Neural progenitor cell (in vitro differentiated cells): ENCODE measurements at regions not wholly inside any gene's neighbourhood (a gene's known extent, or its start where the extent isn't known, plus 50 kb on each side); places are given as distances from the start of the nearest gene placed in this dataset.

Source experiments
- DNase-seq: peaks from one replicate; pipeline ENCODE4 v3.0.0-alpha.2; 2016; ENCODE audit warnings: low spot score
- H2AFZ ChIP-seq: fragments of 200-600 bp; sonication (generic); replicated peaks from 2 replicates; pipeline ENCODE4 v1.6.1; 2016; ENCODE audit warnings: antibody characterized with exemption
- H3F3A ChIP-seq: fragments of 200-600 bp; sonication (generic); 2 replicates; pipeline ENCODE4 v1.6.1; 2016; ENCODE audit warnings: antibody characterized with exemption, low read depth
- H3K27ac ChIP-seq: fragments of 200-600 bp; sonication (generic); 2 replicates; pipeline ENCODE4 v1.5.1; 2016; ENCODE audit warnings: mild to moderate bottlenecking
- H3K27me3 ChIP-seq: fragments of 200-600 bp; sonication (generic); 2 replicates; pipeline ENCODE4 v1.6.1; 2016; ENCODE audit warnings: mild to moderate bottlenecking, moderate library complexity
- H3K36me3 ChIP-seq: fragments of 200-600 bp; sonication (generic); 2 replicates; pipeline ENCODE4 v1.5.1; 2016
- H3K4me1 ChIP-seq: fragments of 200-600 bp; sonication (generic); 2 replicates; pipeline ENCODE4 v1.6.1; 2016; ENCODE audit warnings: mixed run types
- H3K4me2 ChIP-seq: fragments of 200-600 bp; sonication (generic); 2 replicates; pipeline ENCODE4 v1.6.1; 2016
- H3K4me3 ChIP-seq: fragments of 200-600 bp; sonication (generic); 2 replicates; pipeline ENCODE4 v1.5.1; 2016
- H3K79me2 ChIP-seq: fragments of 200-600 bp; sonication (generic); 2 replicates; pipeline ENCODE4 v1.6.1; 2016; ENCODE audit warnings: low read depth
- H3K9ac ChIP-seq: fragments of 200-600 bp; sonication (generic); 2 replicates; pipeline ENCODE4 v1.6.1; 2016
- H3K9me3 ChIP-seq: fragments of 200-600 bp; sonication (generic); 2 replicates; pipeline ENCODE4 v1.5.1; 2016; ENCODE audit warnings: low read depth
- H4K20me1 ChIP-seq: fragments of 200-600 bp; sonication (generic); 2 replicates; pipeline ENCODE4 v1.6.1; 2016; ENCODE audit warnings: low read depth
- H3K27ac Mint-ChIP-seq: 3 replicates; pipeline ENCODE4 v1.8.0; 2021; ENCODE audit warnings: mixed read lengths
- H3K27me3 Mint-ChIP-seq: 2 replicates; pipeline ENCODE4 v1.8.0; 2022; ENCODE audit warnings: low read depth, mild to moderate bottlenecking, inconsistent platforms, moderate library complexity, mixed read lengths; ENCODE audit not compliant: insufficient read depth
- H3K36me3 Mint-ChIP-seq: 3 replicates; pipeline ENCODE4 v1.8.0; 2021; ENCODE audit warnings: mixed read lengths
- H3K4me1 Mint-ChIP-seq: 3 replicates; pipeline ENCODE4 v1.8.0; 2021; ENCODE audit warnings: mixed read lengths
- H3K4me3 Mint-ChIP-seq: 3 replicates; pipeline ENCODE4 v1.8.0; 2021; ENCODE audit warnings: mild to moderate bottlenecking, moderate library complexity, mixed read lengths
- H3K9me3 Mint-ChIP-seq: 3 replicates; pipeline ENCODE4 v1.8.0; 2020; ENCODE audit warnings: mixed read lengths
- EZH2 ChIP-seq: fragments of 200-600 bp; sonication (generic); IDR thresholded peaks from 2 replicates; pipeline ENCODE4 v1.6.1; 2017; ENCODE audit warnings: antibody characterized with exemption, mild to moderate bottlenecking, moderate library complexity
- EZH2phosphoT487 ChIP-seq: fragments of 200-600 bp; sonication (generic); IDR thresholded peaks from 2 replicates; pipeline ENCODE4 v1.6.1; 2017; ENCODE audit warnings: antibody characterized with exemption
- TF ChIP-seq, protein P1 (sequence below): fragments of 200-600 bp; sonication (generic); IDR thresholded peaks from 2 replicates; pipeline ENCODE4 v1.5.1; 2017; ENCODE audit warnings: antibody characterized with exemption, mild to moderate bottlenecking

DNA sequence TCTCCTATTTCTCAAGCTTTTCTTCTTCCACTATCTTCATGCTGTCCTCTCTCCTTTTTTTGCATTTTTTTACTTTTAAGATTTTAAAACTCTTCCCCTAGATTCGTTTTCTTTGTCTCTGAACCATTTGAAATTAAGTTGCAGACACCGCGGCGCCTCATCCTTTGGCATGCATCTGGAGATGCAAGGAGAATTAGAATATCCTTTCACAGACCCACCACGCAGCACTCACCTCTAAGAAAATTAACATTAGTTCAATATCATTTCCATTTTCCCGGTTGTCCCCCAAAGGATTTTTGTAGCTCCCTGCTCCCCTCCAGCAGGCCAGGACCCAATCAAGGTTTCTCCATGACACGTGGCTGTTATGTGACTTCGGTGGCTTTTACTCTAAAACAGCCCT, 88.8 kb downstream of the C1QL2 start:
- H3K27me3 Mint-ChIP-seq = peaks cover 3% of the 10 kb centered on the region
- TF ChIP-seq EZH2 (no peak), EZH2phosphoT487 (no peak)
- TF ChIP-seq, protein P1, sequence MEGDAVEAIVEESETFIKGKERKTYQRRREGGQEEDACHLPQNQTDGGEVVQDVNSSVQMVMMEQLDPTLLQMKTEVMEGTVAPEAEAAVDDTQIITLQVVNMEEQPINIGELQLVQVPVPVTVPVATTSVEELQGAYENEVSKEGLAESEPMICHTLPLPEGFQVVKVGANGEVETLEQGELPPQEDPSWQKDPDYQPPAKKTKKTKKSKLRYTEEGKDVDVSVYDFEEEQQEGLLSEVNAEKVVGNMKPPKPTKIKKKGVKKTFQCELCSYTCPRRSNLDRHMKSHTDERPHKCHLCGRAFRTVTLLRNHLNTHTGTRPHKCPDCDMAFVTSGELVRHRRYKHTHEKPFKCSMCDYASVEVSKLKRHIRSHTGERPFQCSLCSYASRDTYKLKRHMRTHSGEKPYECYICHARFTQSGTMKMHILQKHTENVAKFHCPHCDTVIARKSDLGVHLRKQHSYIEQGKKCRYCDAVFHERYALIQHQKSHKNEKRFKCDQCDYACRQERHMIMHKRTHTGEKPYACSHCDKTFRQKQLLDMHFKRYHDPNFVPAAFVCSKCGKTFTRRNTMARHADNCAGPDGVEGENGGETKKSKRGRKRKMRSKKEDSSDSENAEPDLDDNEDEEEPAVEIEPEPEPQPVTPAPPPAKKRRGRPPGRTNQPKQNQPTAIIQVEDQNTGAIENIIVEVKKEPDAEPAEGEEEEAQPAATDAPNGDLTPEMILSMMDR = no peak
- no peak overlapping the region for H3K4me3 ChIP-seq
- no peaks in the 10 kb centered on the region for H3K27me3 ChIP-seq
- no peak for DNase-seq
- H3K27ac Mint-ChIP-seq = no peak overlapping the region
- H3K79me2 ChIP-seq = no peaks in the 10 kb centered on the region
- no peak overlapping the region for H3K4me2 ChIP-seq
- H3K27ac ChIP-seq = no peak overlapping the region
- H2AFZ ChIP-seq = no peak overlapping the region
- H4K20me1 ChIP-seq = no peaks in the 10 kb centered on the region
- H3F3A ChIP-seq = no peaks in the 10 kb centered on the region
- no peaks in the 10 kb centered on the region for H3K4me1 ChIP-seq
- H3K4me3 Mint-ChIP-seq = no peak overlapping the region
- H3K9me3 ChIP-seq = no peaks in the 10 kb centered on the region
- H3K36me3 Mint-ChIP-seq = no peaks in the 10 kb centered on the region
- no peaks in the 10 kb centered on the region for H3K36me3 ChIP-seq
- H3K9me3 Mint-ChIP-seq = no peaks in the 10 kb centered on the region
- no peak overlapping the region for H3K9ac ChIP-seq
- no peaks in the 10 kb centered on the region for H3K4me1 Mint-ChIP-seq

DNA sequence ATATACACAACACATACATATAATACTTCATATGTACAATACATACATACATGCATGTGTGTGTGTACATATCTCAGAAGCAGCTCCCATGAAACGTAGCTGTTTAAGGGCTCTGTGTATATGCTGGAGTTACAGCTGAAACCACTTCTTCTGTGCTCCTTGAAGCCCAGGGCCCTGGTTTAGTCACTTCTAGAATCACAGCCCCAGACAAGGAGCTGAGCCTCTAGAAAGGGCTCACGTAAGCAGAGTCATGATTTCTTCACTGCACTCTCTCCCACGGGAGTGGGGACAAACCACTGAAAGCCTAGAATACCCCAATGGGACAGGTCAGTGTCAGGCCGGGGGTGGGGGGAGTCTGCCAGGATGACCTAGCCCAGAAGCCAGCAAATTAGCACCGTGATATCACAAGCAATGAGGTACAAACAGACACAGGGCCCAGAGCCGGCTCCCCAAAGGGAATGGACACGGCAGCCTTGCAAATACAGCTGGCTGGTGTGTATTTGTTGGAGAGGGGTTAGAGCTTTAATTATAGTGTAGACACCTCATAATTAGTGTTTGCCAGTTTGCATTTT, 90.3 kb downstream of the C1QL2 start:
- Histone ChIP-seq H3K9me3 (no peaks in the 10 kb centered on the region), H4K20me1 (no peaks in the 10 kb centered on the region), H3K36me3 (no peaks in the 10 kb centered on the region), H3K9ac (no peak overlapping the region), H3K79me2 (no peaks in the 10 kb centered on the region), H3K4me2 (no peak overlapping the region), H3F3A (no peaks in the 10 kb centered on the region), H3K27me3 (no peaks in the 10 kb centered on the region), H2AFZ (no peak overlapping the region), H3K27ac (no peak overlapping the region), H3K4me1 (no peaks in the 10 kb centered on the region), H3K4me3 (no peak overlapping the region)
- peaks cover 2% of the 10 kb centered on the region for H3K9me3 Mint-ChIP-seq
- TF ChIP-seq, protein P1 = no peak
- no peak for TF ChIP-seq EZH2phosphoT487
- TF ChIP-seq EZH2 = no peak
- DNase-seq = no peak
- H3K27ac Mint-ChIP-seq = no peak overlapping the region
- H3K4me3 Mint-ChIP-seq = no peak overlapping the region
- H3K4me1 Mint-ChIP-seq = no peaks in the 10 kb centered on the region
- no peaks in the 10 kb centered on the region for H3K36me3 Mint-ChIP-seq
- peaks cover 2% of the 10 kb centered on the region for H3K27me3 Mint-ChIP-seq

DNA sequence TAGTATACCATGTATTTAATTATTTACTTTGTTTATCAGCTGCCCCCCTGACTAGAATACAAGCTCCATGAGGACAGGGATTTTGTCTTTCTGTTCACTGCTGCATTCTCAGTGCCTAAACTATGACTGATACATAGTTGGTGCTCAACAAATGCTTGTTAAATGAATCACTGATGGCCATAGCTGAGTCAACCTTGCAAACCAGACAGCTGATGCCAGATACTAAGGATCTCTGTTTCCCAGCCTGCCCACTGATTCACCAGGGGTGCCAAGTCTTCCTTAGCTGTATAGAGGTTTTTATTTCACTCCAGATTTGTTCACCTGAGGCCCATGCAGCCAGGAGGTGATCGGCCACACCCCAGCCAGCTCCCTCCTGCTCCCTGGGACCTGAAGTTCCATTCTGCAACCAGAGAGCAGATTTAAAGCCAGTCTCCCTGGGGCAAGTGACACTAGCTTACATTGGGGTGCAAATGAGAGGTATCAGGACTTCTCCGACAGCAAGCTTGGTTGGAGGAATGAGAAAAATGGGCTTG, 92.2 kb downstream of the C1QL2 start:
- Histone ChIP-seq H3K27ac (no peak overlapping the region), H3K9ac (no peak overlapping the region), H3F3A (no peaks in the 10 kb centered on the region), H3K4me2 (no peak overlapping the region), H3K4me1 (no peaks in the 10 kb centered on the region), H2AFZ (no peak overlapping the region), H3K4me3 (no peak overlapping the region), H3K36me3 (no peaks in the 10 kb centered on the region), H3K9me3 (no peaks in the 10 kb centered on the region), H3K79me2 (no peaks in the 10 kb centered on the region), H3K27me3 (no peaks in the 10 kb centered on the region), H4K20me1 (no peaks in the 10 kb centered on the region)
- peaks cover under 1% of the 10 kb centered on the region for H3K4me1 Mint-ChIP-seq
- DNase-seq = no peak
- H3K4me3 Mint-ChIP-seq = no peak overlapping the region
- TF ChIP-seq EZH2 = no peak
- no peak for TF ChIP-seq EZH2phosphoT487
- no peak overlapping the region for H3K27ac Mint-ChIP-seq
- H3K36me3 Mint-ChIP-seq = no peaks in the 10 kb centered on the region
- H3K9me3 Mint-ChIP-seq = peaks cover 2% of the 10 kb centered on the region
- peaks cover 2% of the 10 kb centered on the region for H3K27me3 Mint-ChIP-seq

DNA sequence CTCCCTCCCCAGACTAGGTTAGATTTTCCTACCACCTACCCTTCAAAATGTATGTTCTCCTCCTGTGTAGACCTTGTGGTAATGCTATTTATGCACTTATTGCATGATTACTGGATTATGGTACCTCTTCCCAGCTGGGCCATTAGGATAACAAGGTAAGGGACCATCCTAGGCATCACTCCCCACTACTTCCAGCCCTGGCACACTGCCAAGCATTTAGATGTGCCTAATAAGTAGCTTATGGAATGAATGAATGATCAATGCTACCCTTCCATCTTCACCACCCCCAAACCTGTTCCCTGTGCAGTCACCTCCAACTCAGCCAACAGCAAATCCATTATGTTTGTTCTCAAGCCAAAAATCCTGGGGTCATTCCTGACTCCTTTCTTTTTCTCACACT, 93.4 kb downstream of the C1QL2 start:
- no peak overlapping the region for H3K4me2 ChIP-seq
- H3K9me3 Mint-ChIP-seq = peaks cover 2% of the 10 kb centered on the region
- no peaks in the 10 kb centered on the region for H3K79me2 ChIP-seq
- H3K4me3 ChIP-seq = no peak overlapping the region
- no peak overlapping the region for H3K9ac ChIP-seq
- no peaks in the 10 kb centered on the region for H3F3A ChIP-seq
- H3K27ac Mint-ChIP-seq = no peak overlapping the region
- TF ChIP-seq EZH2phosphoT487 (no peak), EZH2 (no peak)
- TF ChIP-seq, protein P1 = no peak
- no peak overlapping the region for H2AFZ ChIP-seq
- no peaks in the 10 kb centered on the region for H3K36me3 Mint-ChIP-seq
- peaks cover 6% of the 10 kb centered on the region for H3K4me1 Mint-ChIP-seq
- H3K27ac ChIP-seq = no peak overlapping the region
- H3K36me3 ChIP-seq = no peaks in the 10 kb centered on the region
- H3K4me3 Mint-ChIP-seq = no peak overlapping the region
- no peaks in the 10 kb centered on the region for H3K27me3 ChIP-seq
- no peaks in the 10 kb centered on the region for H4K20me1 ChIP-seq
- peaks cover 4% of the 10 kb centered on the region for H3K27me3 Mint-ChIP-seq
- no peak for DNase-seq
- H3K9me3 ChIP-seq = no peaks in the 10 kb centered on the region
- H3K4me1 ChIP-seq = no peaks in the 10 kb centered on the region
